Astrocyte of the spinal cord (primary cell): ENCODE measurements at regions not wholly inside any gene's neighbourhood (a gene's known extent, or its start where the extent isn't known, plus 50 kb on each side); places are given as distances from the start of the nearest gene placed in this dataset.

Experiments used
- DNase-seq: peaks from one replicate; pipeline ENCODE4 v3.0.0; 2011; ENCODE audit warnings: low read depth, low spot score
- H3K4me3 ChIP-seq: 2 replicates; pipeline ENCODE4 v1.5.1; 2011; ENCODE audit warnings: low read depth, mild to moderate bottlenecking, low read length, moderate library complexity
- in situ Hi-C: cut with HindIII; loops from 2 replicates; pipeline ENCODE4 v1.10.0; 2017; ENCODE audit warnings: low sequenced_read_pairs
- TF ChIP-seq, protein P1 (sequence below): IDR thresholded peaks from 2 replicates; pipeline ENCODE4 v1.5.1; 2012; ENCODE audit warnings: low read depth, mild to moderate bottlenecking, low read length, inconsistent platforms

DNA sequence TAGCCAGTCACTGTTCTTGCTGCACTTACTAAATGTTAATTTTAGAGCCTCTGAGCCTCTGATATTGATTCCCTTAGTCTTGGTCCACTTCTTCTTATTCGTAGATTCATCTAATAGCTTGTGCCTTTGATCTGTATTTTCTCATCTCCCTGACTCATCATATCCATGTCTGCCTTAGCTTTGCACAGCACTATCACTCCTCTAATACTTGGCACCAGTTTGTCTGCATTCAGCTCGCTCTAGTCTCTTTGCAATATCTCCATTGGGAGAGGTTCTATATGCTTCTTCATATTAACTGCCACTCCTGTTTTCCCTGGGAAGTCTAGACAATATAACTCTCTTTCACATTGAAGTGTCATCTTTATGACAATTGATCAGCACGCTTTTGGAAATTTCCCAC, 68.5 kb upstream of the CSRP2 start:
- in situ Hi-C loops = no loop called here
- TF ChIP-seq, protein P1, sequence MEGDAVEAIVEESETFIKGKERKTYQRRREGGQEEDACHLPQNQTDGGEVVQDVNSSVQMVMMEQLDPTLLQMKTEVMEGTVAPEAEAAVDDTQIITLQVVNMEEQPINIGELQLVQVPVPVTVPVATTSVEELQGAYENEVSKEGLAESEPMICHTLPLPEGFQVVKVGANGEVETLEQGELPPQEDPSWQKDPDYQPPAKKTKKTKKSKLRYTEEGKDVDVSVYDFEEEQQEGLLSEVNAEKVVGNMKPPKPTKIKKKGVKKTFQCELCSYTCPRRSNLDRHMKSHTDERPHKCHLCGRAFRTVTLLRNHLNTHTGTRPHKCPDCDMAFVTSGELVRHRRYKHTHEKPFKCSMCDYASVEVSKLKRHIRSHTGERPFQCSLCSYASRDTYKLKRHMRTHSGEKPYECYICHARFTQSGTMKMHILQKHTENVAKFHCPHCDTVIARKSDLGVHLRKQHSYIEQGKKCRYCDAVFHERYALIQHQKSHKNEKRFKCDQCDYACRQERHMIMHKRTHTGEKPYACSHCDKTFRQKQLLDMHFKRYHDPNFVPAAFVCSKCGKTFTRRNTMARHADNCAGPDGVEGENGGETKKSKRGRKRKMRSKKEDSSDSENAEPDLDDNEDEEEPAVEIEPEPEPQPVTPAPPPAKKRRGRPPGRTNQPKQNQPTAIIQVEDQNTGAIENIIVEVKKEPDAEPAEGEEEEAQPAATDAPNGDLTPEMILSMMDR = no peak
- no peak for DNase-seq
- no peak overlapping the region for H3K4me3 ChIP-seq

DNA sequence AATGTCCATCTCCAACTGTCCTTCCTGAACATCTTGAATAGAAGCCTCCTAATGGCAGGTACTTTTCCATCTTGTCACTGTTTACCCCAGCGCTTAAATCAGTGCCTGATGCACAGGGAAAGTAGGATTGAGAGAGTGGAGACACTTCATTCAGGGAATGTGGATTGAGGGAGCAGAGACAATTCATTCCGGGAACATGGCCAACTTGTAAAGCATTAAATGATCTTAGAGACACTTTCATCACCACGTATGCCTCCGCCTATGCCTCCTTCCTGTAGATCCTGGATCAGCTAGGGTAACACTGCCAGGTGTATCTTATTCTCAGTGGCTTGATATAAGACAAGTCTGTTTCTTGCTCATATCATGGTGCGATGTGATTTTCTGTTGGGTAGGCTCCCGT, 67.6 kb upstream of the CSRP2 start:
- no peak overlapping the region for H3K4me3 ChIP-seq
- in situ Hi-C loops = no loop called here
- DNase-seq = no peak
- TF ChIP-seq, protein P1 = no peak

DNA sequence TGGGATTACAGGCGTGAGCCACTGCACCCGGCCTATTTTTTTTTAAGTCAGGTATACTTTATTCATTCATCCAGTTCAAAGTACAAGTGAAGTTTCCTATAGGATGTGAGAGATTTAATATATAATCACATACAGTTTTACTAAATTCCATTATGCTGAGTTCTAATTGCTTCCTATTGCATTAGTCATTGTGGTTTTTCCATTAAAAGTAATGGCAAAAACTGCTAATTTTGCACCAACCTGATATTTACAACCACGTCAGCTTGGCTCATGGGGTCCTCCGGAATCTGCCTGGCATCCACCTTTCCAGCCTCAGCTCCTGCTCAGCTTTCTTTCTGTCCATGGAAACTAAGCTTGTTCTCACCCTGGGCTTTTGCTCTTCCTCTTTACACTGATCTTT, 67.0 kb upstream of the CSRP2 start:
- in situ Hi-C loops = no loop called here
- peak; percentile 25 for DNase-seq
- TF ChIP-seq, protein P1 = no peak
- H3K4me3 ChIP-seq = no peak overlapping the region

DNA sequence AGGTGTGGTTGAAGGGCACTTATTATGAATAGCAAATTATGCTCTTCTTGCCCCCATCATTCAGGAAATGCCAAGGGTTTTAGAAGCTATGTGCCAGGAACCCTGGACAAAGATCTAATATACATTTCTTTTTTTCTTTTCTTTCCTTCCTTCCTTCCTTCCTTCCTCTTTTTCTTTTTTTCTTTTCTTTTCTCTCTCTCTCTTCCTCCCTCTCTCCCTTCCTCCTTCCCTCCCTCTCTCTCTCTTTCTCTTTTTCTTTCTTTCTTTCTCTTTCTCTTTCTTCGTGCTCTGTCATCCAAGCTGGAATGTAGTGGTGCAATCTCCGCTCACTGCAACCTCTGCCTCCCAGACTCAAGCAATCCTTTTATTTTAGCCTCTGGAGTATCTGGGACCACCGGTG, 66.1 kb upstream of the CSRP2 start:
- TF ChIP-seq, protein P1 = no peak
- in situ Hi-C loops = no loop called here
- no peak for DNase-seq
- no peak overlapping the region for H3K4me3 ChIP-seq

DNA sequence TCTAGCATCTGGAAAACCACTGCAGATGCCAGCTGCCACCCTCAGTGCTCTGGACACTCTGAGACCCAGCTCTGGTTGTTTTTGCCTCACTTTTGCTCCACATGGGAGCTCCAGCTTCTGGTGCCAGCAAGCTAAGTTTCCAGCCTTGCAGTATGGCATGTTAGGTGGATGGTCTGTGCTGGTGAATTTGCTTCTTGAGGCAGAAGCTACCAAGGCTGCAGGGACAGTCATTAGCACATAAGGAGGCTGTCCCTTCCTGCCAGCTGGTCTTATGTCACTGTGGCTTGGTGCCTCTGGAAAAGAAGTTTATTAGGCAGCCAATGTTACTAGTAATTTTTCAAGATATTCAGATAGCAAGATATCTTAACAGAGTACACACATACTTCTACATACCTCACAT, 64.2 kb upstream of the CSRP2 start:
- in situ Hi-C loops = no loop called here
- no peak overlapping the region for H3K4me3 ChIP-seq
- DNase-seq = no peak
- TF ChIP-seq, protein P1 = no peak

DNA sequence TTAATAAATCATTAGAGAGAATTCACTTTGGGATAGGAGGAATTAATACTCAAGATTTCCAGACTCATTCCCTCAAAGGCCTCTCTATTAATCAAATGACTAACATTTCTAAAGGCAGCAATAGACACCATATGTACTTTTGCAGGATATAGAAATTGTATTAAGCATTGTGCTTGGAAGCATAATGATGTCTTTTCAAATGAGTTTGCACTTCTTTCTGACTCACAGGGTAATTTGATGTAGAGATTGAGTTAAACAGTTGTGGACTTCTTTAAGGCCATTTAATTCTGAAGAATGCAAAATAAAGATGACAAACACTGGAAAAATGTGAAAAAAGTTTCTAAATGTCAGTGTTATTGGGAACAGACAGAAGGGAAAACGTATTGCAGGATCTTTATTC, 63.4 kb upstream of the CSRP2 start:
- in situ Hi-C loops = no loop called here
- TF ChIP-seq, protein P1 = no peak
- H3K4me3 ChIP-seq = no peak overlapping the region
- peak; percentile 56 for DNase-seq
